GM12878 (cell line): ENCODE measurements at regions not wholly inside any gene's neighbourhood (a gene's known extent, or its start where the extent isn't known, plus 50 kb on each side); places are given as distances from the start of the nearest gene placed in this dataset.

Experiments used
- ATAC-seq: fragments of 200-7000 bp; cut with Tn5 transposase; 3 replicates; pipeline ENCODE4 v1.9.1; 2020; ENCODE audit warnings: mild to moderate bottlenecking, moderate library complexity
- BruUV-seq: library from RNA; stranded (reverse); fragments of 400-500 nt; replicated peaks from 2 replicates; lab custom pipeline; 2021; lab: Mats Ljungman, UMichigan
- CTCF ChIA-PET: fragments of 300-600 bp; sonication (Branson Sonifier 250); formaldehyde crosslinking; extraction: SDS; loops from one replicate; lab custom pipeline; 2021; ENCODE audit warnings: inconsistent platforms; lab: Yijun Ruan, JAX
- POLR2A ChIA-PET: fragments of 350-600 bp; formaldehyde crosslinking; extraction: SDS; loops from one replicate; lab custom pipeline; 2021; ENCODE audit warnings: inconsistent platforms; lab: Charles Lee
- RAD21 ChIA-PET: fragments of 300-600 bp; sonication (Branson Sonifier 250); formaldehyde crosslinking; loops from one replicate; lab custom pipeline; 2023; ENCODE audit warnings: antibody characterized with exemption; ENCODE audit not compliant: unreplicated experiment; lab: Charles Lee
- SMC1A ChIA-PET: fragments of 300-600 bp; sonication (Branson Sonifier 250); formaldehyde crosslinking; loops from one replicate; lab custom pipeline; 2023; ENCODE audit not compliant: unreplicated experiment, uncharacterized antibody; lab: Charles Lee
- DNase-seq: peaks from one replicate; pipeline ENCODE4 v3.0.0-alpha.2; 2011; ENCODE audit warnings: low read depth, low spot score
- FAIRE-seq: peaks from 3 replicates; lab custom pipeline; 2011; peaks lifted over from hg19 to GRCh38; lab: Jason Lieb, UNC
- H2AFZ ChIP-seq: 2 replicates; pipeline ENCODE4 v1.6.0; 2011; ENCODE audit warnings: low read depth, low read length, control low read depth; ENCODE audit not compliant: control insufficient read depth
- H3K27ac ChIP-seq: 2 replicates; pipeline ENCODE4 v1.5.1; 2011; ENCODE audit warnings: control low read depth; ENCODE audit not compliant: control insufficient read depth, insufficient read depth
- H3K27me3 ChIP-seq, 2 experiments: replicated peaks in 1 of 2; 2 replicates each; pipeline versions ENCODE4 v1.6.0 to v1.6.1; 2011; ENCODE audit warnings: low read length in 1 of 2; ENCODE audit not compliant: control insufficient read depth in 2 of 2, insufficient read depth in 2 of 2
- H3K36me3 ChIP-seq, 2 experiments: 2 replicates each; pipeline ENCODE4 v1.5.1; 2011; ENCODE audit warnings: low read length in 1 of 2; ENCODE audit not compliant: control insufficient read depth in 2 of 2, insufficient read depth in 2 of 2
- H3K4me1 ChIP-seq: 2 replicates; pipeline ENCODE4 v1.6.1; 2011; ENCODE audit warnings: mild to moderate bottlenecking, low read length, moderate library complexity, mixed read lengths; ENCODE audit not compliant: control insufficient read depth, insufficient read depth
- H3K4me2 ChIP-seq: 2 replicates; pipeline ENCODE4 v1.6.0; 2011; ENCODE audit warnings: control low read depth; ENCODE audit not compliant: control insufficient read depth, insufficient read depth
- H3K4me3 ChIP-seq: fragments of 200-600 bp; sonication (generic); 2 replicates; pipeline ENCODE4 v1.5.1; 2016
- H3K79me2 ChIP-seq: 2 replicates; pipeline ENCODE4 v1.6.0; 2011; ENCODE audit warnings: low read length; ENCODE audit not compliant: control insufficient read depth, insufficient read depth
- H3K9ac ChIP-seq: 2 replicates; pipeline ENCODE4 v1.8.0; 2011; ENCODE audit warnings: low read length, control low read depth, mixed read lengths; ENCODE audit not compliant: control insufficient read depth, insufficient read depth
- H3K9me3 ChIP-seq: replicated peaks from 3 replicates; pipeline ENCODE4 v1.5.1; 2011; ENCODE audit warnings: mild to moderate bottlenecking, low read length; ENCODE audit not compliant: control insufficient read depth, insufficient read depth
- H4K20me1 ChIP-seq: 2 replicates; pipeline ENCODE4 v1.6.0; 2011; ENCODE audit not compliant: control insufficient read depth, insufficient read depth
- E4F1 ChIP-seq: fragments of 450-650 bp; IDR thresholded peaks from 2 replicates; pipeline ENCODE4 v1.6.1; 2018; ENCODE audit warnings: borderline replicate concordance, mild to moderate bottlenecking; ENCODE audit not compliant: partially characterized antibody
- GABPA ChIP-seq: IDR thresholded peaks from 2 replicates; pipeline ENCODE4 v1.6.1; 2014; ENCODE audit warnings: antibody characterized with exemption, low read depth, mild to moderate bottlenecking, inconsistent platforms
- JUND ChIP-seq: IDR thresholded peaks from 2 replicates; pipeline ENCODE4 v1.6.1; 2012; ENCODE audit warnings: low read depth, mild to moderate bottlenecking, low read length, improper control_type of control experiment, moderate library complexity
- KDM1A ChIP-seq: fragments of 200-600 bp; sonication (generic); IDR thresholded peaks from 2 replicates; pipeline ENCODE4 v1.6.1; 2016; ENCODE audit warnings: borderline replicate concordance
- PRDM15 ChIP-seq: fragments of 450-650 bp; formaldehyde crosslinking; IDR thresholded peaks from 2 replicates; pipeline ENCODE4 v1.4.0; 2020; ENCODE audit warnings: mild to moderate bottlenecking, moderate library complexity
- RELA ChIP-seq: fragments of 450-650 bp; IDR thresholded peaks from 2 replicates; pipeline ENCODE4 v1.8.0; 2014; ENCODE audit warnings: borderline replicate concordance; ENCODE audit not compliant: partially characterized antibody
- REST ChIP-seq: IDR thresholded peaks from 2 replicates; pipeline ENCODE4 v1.6.1; 2012; ENCODE audit warnings: mild to moderate bottlenecking, low read depth, low read length
- STAT3 ChIP-seq: IDR thresholded peaks from 2 replicates; pipeline ENCODE4 v1.6.1; 2011; ENCODE audit warnings: low read depth, low read length, improper control_type of control experiment
- WGBS: methylation state at CpG from one replicate; pipeline ENCODE4 v1.1.6; 2016; ENCODE audit warnings: low lambda C conversion rate; ENCODE audit not compliant: insufficient replicate concordance, insufficient coverage; ENCODE audit errors: missing lambda C conversion rate; 5-methylcytosine and 5-hydroxymethylcytosine counted together
- in situ Hi-C: fragments of 300-500 bp; cut with MboI; formaldehyde crosslinking; loops from 9 replicates; pipeline ENCODE4 v1.14.3; 2018; ENCODE audit warnings: mixed read lengths
- intact Hi-C: fragments of 100-400 bp; cut with micrococcal nuclease; formaldehyde crosslinking; loops from one replicate; pipeline ENCODE4 v1.14.2; 2022; ENCODE audit not compliant: unreplicated experiment

- H3K9ac ChIP-seq: no peak overlapping the region
- SMC1A ChIA-PET: no interaction called here
- CTCF ChIA-PET: no interaction called here
- no peaks in the 10 kb centered on the region for H4K20me1 ChIP-seq
- POLR2A ChIA-PET: no interaction called here
- H3K27ac ChIP-seq: no peak overlapping the region
- no peaks in the 10 kb centered on the region for H3K36me3 ChIP-seq
- H3K27me3 ChIP-seq: no peaks in the 10 kb centered on the region
- in situ Hi-C loops: no loop called here
- H3K9me3 ChIP-seq: no peaks in the 10 kb centered on the region
- H3K4me3 ChIP-seq: no peak overlapping the region
- ATAC-seq: no peak
- no peaks in the 10 kb centered on the region for H3K79me2 ChIP-seq
- intact Hi-C loops: no loop called here
- RAD21 ChIA-PET: no interaction called here
- no peak overlapping the region for H2AFZ ChIP-seq
- no peaks in the 10 kb centered on the region for H3K4me1 ChIP-seq
- no peak for DNase-seq
- FAIRE-seq: no peak
- TF ChIP-seq GABPA: no peak
- no peak for TF ChIP-seq PRDM15
- TF ChIP-seq KDM1A: no peak
- H3K4me2 ChIP-seq: no peak overlapping the region
- no TSS peak for BruUV-seq
- 0% methylated on average over 1 of the region's 1 CpG for WGBS
Observed at GRCh38 chr14:85437148-85437547, 92.8 kb upstream of the FLRT2 start.

GRCh38 chr14:85438001-85438400 lies 91.9 kb upstream of the FLRT2 start:
- Histone ChIP-seq H3K27me3 (no peaks in the 10 kb centered on the region), H3K9me3 (no peaks in the 10 kb centered on the region), H2AFZ (no peak overlapping the region), H4K20me1 (no peaks in the 10 kb centered on the region), H3K9ac (no peak overlapping the region), H3K4me1 (no peaks in the 10 kb centered on the region), H3K4me2 (no peak overlapping the region), H3K79me2 (no peaks in the 10 kb centered on the region), H3K36me3 (no peaks in the 10 kb centered on the region), H3K27ac (no peak overlapping the region), H3K4me3 (no peak overlapping the region)
- in situ Hi-C loops (no loop called here), intact Hi-C loops (no loop called here)
- no TSS peak for BruUV-seq
- SMC1A ChIA-PET: no interaction called here
- ATAC-seq (no peak), DNase-seq (no peak), FAIRE-seq (no peak)
- WGBS: 52% methylated on average over 13 of the region's 13 CpGs
- CTCF ChIA-PET: no interaction called here
- RAD21 ChIA-PET: no interaction called here
- POLR2A ChIA-PET: no interaction called here
- TF ChIP-seq REST (no peak), E4F1 (no peak), KDM1A (no peak), JUND (no peak), STAT3 (no peak), RELA (no peak)
